Sigmoid colon (tissue), 3 donors: ENCODE measurements at regions not wholly inside any gene's neighbourhood (a gene's known extent, or its start where the extent isn't known, plus 50 kb on each side); places are given as distances from the start of the nearest gene placed in this dataset.

Source experiments
- CTCF ChIP-seq, 4 experiments: fragments of 450-650 bp in 3 of 4; fragments of 200-600 bp in 1 of 4; IDR thresholded peaks; one replicate each; pipeline ENCODE4 v1.5.1; 2016 to 2019; ENCODE audit warnings: antibody characterized with exemption in 4 of 4, mild to moderate bottlenecking in 3 of 4, moderate library complexity in 2 of 4
- POLR2A ChIP-seq, 2 donors: fragments of 450-650 bp; IDR thresholded peaks; one replicate each; pipeline ENCODE4 v1.6.1; 2016; ENCODE audit warnings: antibody characterized with exemption in 2 of 2, mild to moderate bottlenecking in 2 of 2, moderate library complexity in 2 of 2

DNA sequence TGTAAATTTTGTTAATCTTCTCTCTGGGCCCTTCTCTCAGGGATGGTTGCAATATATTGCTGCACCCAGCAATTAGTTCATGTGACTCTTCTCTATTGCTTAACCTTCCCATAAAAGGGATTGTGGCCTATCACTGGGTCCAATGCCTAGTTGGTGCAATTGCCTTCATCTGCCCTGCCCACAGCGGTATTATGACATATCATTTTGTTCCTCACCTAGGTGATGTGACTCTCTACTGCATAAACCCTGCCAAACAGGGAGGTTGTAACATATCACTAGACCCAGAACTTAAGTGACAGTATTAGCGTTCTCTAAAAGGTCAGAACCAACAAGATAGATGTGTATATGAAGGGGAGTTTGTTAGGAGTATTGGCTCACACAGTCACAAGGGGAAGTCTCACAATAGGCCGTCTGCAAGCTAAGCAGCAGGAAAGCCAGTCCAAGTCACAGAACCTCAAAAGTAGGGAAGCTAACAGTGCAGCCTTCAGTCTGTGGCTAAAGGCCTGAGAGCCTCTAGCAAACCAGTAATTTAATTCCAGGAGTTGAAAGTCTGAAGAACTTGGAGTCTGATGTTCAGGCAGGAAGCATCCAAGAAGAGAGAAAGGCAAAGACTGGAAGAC, 317.8 kb downstream of the RPS4Y2 start:
- TF ChIP-seq CTCF (IDR thresholded peaks at IDR 0.05), result no peak
- no peak for TF ChIP-seq POLR2A (IDR thresholded peaks at IDR 0.05)
